ENCODE measurements at regions not wholly inside any gene's neighbourhood (a gene's known extent, or its start where the extent isn't known, plus 50 kb on each side); places are given as distances from the start of the nearest gene placed in this dataset.

GRCh38 chr9:95788021-95788420 is 87.5 kb upstream of the ERCC6L2 start:
- Histone ChIP-seq H3K27me3 (ENCODE audit: control insufficient read depth in 1 of 2, insufficient read depth in 2 of 2, low read length in 2 of 2) (no peaks in the 10 kb centered on the region), H3K4me1 (ENCODE audit: insufficient read depth, low read length) (no peaks in the 10 kb centered on the region), H3K27ac (ENCODE audit: low read depth in 1 of 2, low read length in 2 of 2) (no peak overlapping the region), H3K4me3 (ENCODE audit: low read length) (no peak overlapping the region), H3K9me3 (ENCODE audit: control insufficient read depth in 1 of 2, insufficient read depth in 1 of 2, low read length in 2 of 2) (peaks cover 0 to 6% of the 10 kb centered on the region in 2 experiments), H3K36me3 (ENCODE audit: insufficient read depth, low read length) (no peaks in the 10 kb centered on the region)
- TF ChIP-seq CTCF (IDR thresholded peaks at IDR 0.05) = no peak
- ChIA-PET CTCF (no interaction called here), POLR2A (no interaction called here)
- DNase-seq = no peak
- Mint-ChIP-seq H3K4me3 (no peak overlapping the region), H3K9me3 (no peaks in the 10 kb centered on the region), H3K27ac (no peak overlapping the region), H3K27me3 (no peaks in the 10 kb centered on the region), H3K36me3 (ENCODE audit: low read depth) (no peaks in the 10 kb centered on the region), H3K4me1 (ENCODE audit: low read depth) (no peaks in the 10 kb centered on the region)
- no peak for ATAC-seq (ENCODE audit: poor library complexity)
- intact Hi-C loops (cut with DNase I, micrococcal nuclease) = no loop called here

- H3K4me1 Mint-ChIP-seq (ENCODE audit: low read depth) = no peaks in the 10 kb centered on the region
- TF ChIP-seq CTCF (IDR thresholded peaks at IDR 0.05) = no peak
- no peak overlapping the region for H3K4me3 ChIP-seq (ENCODE audit: low read length)
- intact Hi-C loops (cut with DNase I, micrococcal nuclease) = no loop called here
- ChIA-PET POLR2A (no interaction called here), CTCF (no interaction called here)
- no peak for DNase-seq
- no peak for ATAC-seq (ENCODE audit: poor library complexity)
- H3K27ac Mint-ChIP-seq = no peak overlapping the region
- H3K27me3 ChIP-seq (ENCODE audit: control insufficient read depth in 1 of 2, insufficient read depth in 2 of 2, low read length in 2 of 2) = no peaks in the 10 kb centered on the region
- no peaks in the 10 kb centered on the region for H3K27me3 Mint-ChIP-seq
- H3K36me3 ChIP-seq (ENCODE audit: insufficient read depth, low read length) = no peaks in the 10 kb centered on the region
- no peak overlapping the region for H3K4me3 Mint-ChIP-seq
- H3K9me3 Mint-ChIP-seq = no peaks in the 10 kb centered on the region
- peaks cover 0 to 6% of the 10 kb centered on the region in 2 experiments for H3K9me3 ChIP-seq (ENCODE audit: control insufficient read depth in 1 of 2, insufficient read depth in 1 of 2, low read length in 2 of 2)
- H3K36me3 Mint-ChIP-seq (ENCODE audit: low read depth) = no peaks in the 10 kb centered on the region
- H3K4me1 ChIP-seq (ENCODE audit: insufficient read depth, low read length) = no peaks in the 10 kb centered on the region
- no peak overlapping the region for H3K27ac ChIP-seq (ENCODE audit: low read depth in 1 of 2, low read length in 2 of 2)
These were observed 90.3 kb upstream of the ERCC6L2 start for GRCh38 chr9:95785209-95785608.

GRCh38 chr9:95784318-95784717 is 91.2 kb upstream of the ERCC6L2 start:
- no peaks in the 10 kb centered on the region for H3K36me3 Mint-ChIP-seq (ENCODE audit: low read depth)
- intact Hi-C loops (cut with DNase I, micrococcal nuclease) = no loop called here
- no peak overlapping the region for H3K27ac Mint-ChIP-seq
- H3K27me3 Mint-ChIP-seq = no peaks in the 10 kb centered on the region
- peaks cover 0 to 6% of the 10 kb centered on the region in 2 experiments for H3K9me3 ChIP-seq (ENCODE audit: control insufficient read depth in 1 of 2, insufficient read depth in 1 of 2, low read length in 2 of 2)
- H3K4me3 ChIP-seq (ENCODE audit: low read length) = no peak overlapping the region
- no peaks in the 10 kb centered on the region for H3K27me3 ChIP-seq (ENCODE audit: control insufficient read depth in 1 of 2, insufficient read depth in 2 of 2, low read length in 2 of 2)
- H3K27ac ChIP-seq (ENCODE audit: low read depth in 1 of 2, low read length in 2 of 2) = no peak overlapping the region
- H3K36me3 ChIP-seq (ENCODE audit: insufficient read depth, low read length) = no peaks in the 10 kb centered on the region
- no peak for DNase-seq
- no peak for ATAC-seq (ENCODE audit: poor library complexity)
- H3K9me3 Mint-ChIP-seq = no peaks in the 10 kb centered on the region
- ChIA-PET POLR2A (no interaction called here), CTCF (no interaction called here)
- TF ChIP-seq CTCF (IDR thresholded peaks at IDR 0.05) = no peak
- no peak overlapping the region for H3K4me3 Mint-ChIP-seq
- no peaks in the 10 kb centered on the region for H3K4me1 ChIP-seq (ENCODE audit: insufficient read depth, low read length)
- no peaks in the 10 kb centered on the region for H3K4me1 Mint-ChIP-seq (ENCODE audit: low read depth)
